GM12878 (cell line): ENCODE measurements at regions not wholly inside any gene's neighbourhood (a gene's known extent, or its start where the extent isn't known, plus 50 kb on each side); places are given as distances from the start of the nearest gene placed in this dataset.

Source experiments
- ATAC-seq: fragments of 200-7000 bp; cut with Tn5 transposase; 3 replicates; pipeline ENCODE4 v1.9.1; 2020; ENCODE audit warnings: mild to moderate bottlenecking, moderate library complexity
- BruUV-seq: library from RNA; stranded (reverse); fragments of 400-500 nt; replicated peaks from 2 replicates; lab custom pipeline; 2021; lab: Mats Ljungman, UMichigan
- CTCF ChIA-PET: fragments of 300-600 bp; sonication (Branson Sonifier 250); formaldehyde crosslinking; extraction: SDS; loops from one replicate; lab custom pipeline; 2021; ENCODE audit warnings: inconsistent platforms; lab: Yijun Ruan, JAX
- POLR2A ChIA-PET: fragments of 350-600 bp; formaldehyde crosslinking; extraction: SDS; loops from one replicate; lab custom pipeline; 2021; ENCODE audit warnings: inconsistent platforms; lab: Charles Lee
- RAD21 ChIA-PET: fragments of 300-600 bp; sonication (Branson Sonifier 250); formaldehyde crosslinking; loops from one replicate; lab custom pipeline; 2023; ENCODE audit warnings: antibody characterized with exemption; ENCODE audit not compliant: unreplicated experiment; lab: Charles Lee
- SMC1A ChIA-PET: fragments of 300-600 bp; sonication (Branson Sonifier 250); formaldehyde crosslinking; loops from one replicate; lab custom pipeline; 2023; ENCODE audit not compliant: unreplicated experiment, uncharacterized antibody; lab: Charles Lee
- DNase-seq: peaks from one replicate; pipeline ENCODE4 v3.0.0-alpha.2; 2011; ENCODE audit warnings: low read depth, low spot score
- FAIRE-seq: peaks from 3 replicates; lab custom pipeline; 2011; peaks lifted over from hg19 to GRCh38; lab: Jason Lieb, UNC
- H2AFZ ChIP-seq: 2 replicates; pipeline ENCODE4 v1.6.0; 2011; ENCODE audit warnings: low read depth, low read length, control low read depth; ENCODE audit not compliant: control insufficient read depth
- H3K27ac ChIP-seq: 2 replicates; pipeline ENCODE4 v1.5.1; 2011; ENCODE audit warnings: control low read depth; ENCODE audit not compliant: control insufficient read depth, insufficient read depth
- H3K27me3 ChIP-seq, 2 experiments: replicated peaks in 1 of 2; 2 replicates each; pipeline versions ENCODE4 v1.6.0 to v1.6.1; 2011; ENCODE audit warnings: low read length in 1 of 2; ENCODE audit not compliant: control insufficient read depth in 2 of 2, insufficient read depth in 2 of 2
- H3K36me3 ChIP-seq, 2 experiments: 2 replicates each; pipeline ENCODE4 v1.5.1; 2011; ENCODE audit warnings: low read length in 1 of 2; ENCODE audit not compliant: control insufficient read depth in 2 of 2, insufficient read depth in 2 of 2
- H3K4me1 ChIP-seq: 2 replicates; pipeline ENCODE4 v1.6.1; 2011; ENCODE audit warnings: mild to moderate bottlenecking, low read length, moderate library complexity, mixed read lengths; ENCODE audit not compliant: control insufficient read depth, insufficient read depth
- H3K4me2 ChIP-seq: 2 replicates; pipeline ENCODE4 v1.6.0; 2011; ENCODE audit warnings: control low read depth; ENCODE audit not compliant: control insufficient read depth, insufficient read depth
- H3K4me3 ChIP-seq: fragments of 200-600 bp; sonication (generic); 2 replicates; pipeline ENCODE4 v1.5.1; 2016
- H3K79me2 ChIP-seq: 2 replicates; pipeline ENCODE4 v1.6.0; 2011; ENCODE audit warnings: low read length; ENCODE audit not compliant: control insufficient read depth, insufficient read depth
- H3K9ac ChIP-seq: 2 replicates; pipeline ENCODE4 v1.8.0; 2011; ENCODE audit warnings: low read length, control low read depth, mixed read lengths; ENCODE audit not compliant: control insufficient read depth, insufficient read depth
- H3K9me3 ChIP-seq: replicated peaks from 3 replicates; pipeline ENCODE4 v1.5.1; 2011; ENCODE audit warnings: mild to moderate bottlenecking, low read length; ENCODE audit not compliant: control insufficient read depth, insufficient read depth
- H4K20me1 ChIP-seq: 2 replicates; pipeline ENCODE4 v1.6.0; 2011; ENCODE audit not compliant: control insufficient read depth, insufficient read depth
- CBX5 ChIP-seq: sonication (generic); IDR thresholded peaks from 2 replicates; pipeline ENCODE4 v1.6.1; 2016; ENCODE audit warnings: low read depth, moderate library complexity, mild to moderate bottlenecking, inconsistent platforms
- CHD4 ChIP-seq: fragments of 200-600 bp; sonication (generic); IDR thresholded peaks from 2 replicates; pipeline ENCODE4 v1.6.1; 2016; ENCODE audit warnings: mild to moderate bottlenecking
- CREB1 ChIP-seq: IDR thresholded peaks from 2 replicates; pipeline ENCODE4 v1.6.1; 2012; ENCODE audit warnings: low read depth, mild to moderate bottlenecking, inconsistent platforms
- CREM ChIP-seq: IDR thresholded peaks from 2 replicates; pipeline ENCODE4 v1.6.1; 2014; ENCODE audit warnings: antibody characterized with exemption, low read depth
- EED ChIP-seq: sonication (generic); IDR thresholded peaks from 2 replicates; pipeline ENCODE4 v1.6.1; 2016; ENCODE audit warnings: antibody characterized with exemption, low read depth
- EP300 ChIP-seq, 2 experiments: fragments of 150-350 bp in 1 of 2; IDR thresholded peaks; 2 replicates each; pipeline ENCODE4 v1.6.1; 2011 to 2012; ENCODE audit warnings: low read depth in 2 of 2, low read length in 2 of 2, borderline replicate concordance in 1 of 2, improper control_type of control experiment in 1 of 2, inconsistent platforms in 1 of 2; ENCODE audit not compliant: control insufficient read depth in 1 of 2
- NFYA ChIP-seq: IDR thresholded peaks from 2 replicates; pipeline ENCODE4 v1.6.1; 2011; ENCODE audit warnings: low read depth, mild to moderate bottlenecking, low read length, improper control_type of control experiment, borderline replicate concordance
- PAX5 ChIP-seq: IDR thresholded peaks from 2 replicates; pipeline ENCODE4 v1.6.1; 2011; ENCODE audit warnings: low read depth, low read length, borderline replicate concordance
- RB1 ChIP-seq: fragments of 450-650 bp; formaldehyde crosslinking; IDR thresholded peaks from 2 replicates; pipeline ENCODE4 v1.6.1; 2017; ENCODE audit warnings: mild to moderate bottlenecking, borderline replicate concordance
- SMARCA5 ChIP-seq: fragments of 450-650 bp; IDR thresholded peaks from 2 replicates; pipeline ENCODE4 v1.6.1; 2017; ENCODE audit warnings: mild to moderate bottlenecking
- STAT3 ChIP-seq: IDR thresholded peaks from 2 replicates; pipeline ENCODE4 v1.6.1; 2011; ENCODE audit warnings: low read depth, low read length, improper control_type of control experiment
- TCF7 ChIP-seq: IDR thresholded peaks from 2 replicates; pipeline ENCODE4 v1.6.1; 2014; ENCODE audit warnings: antibody characterized with exemption, borderline replicate concordance
- YY1 ChIP-seq: IDR thresholded peaks from 2 replicates; pipeline ENCODE4 v1.6.1; 2011; ENCODE audit warnings: low read depth, mild to moderate bottlenecking, low read length
- WGBS: methylation state at CpG from one replicate; pipeline ENCODE4 v1.1.6; 2016; ENCODE audit warnings: low lambda C conversion rate; ENCODE audit not compliant: insufficient replicate concordance, insufficient coverage; ENCODE audit errors: missing lambda C conversion rate; 5-methylcytosine and 5-hydroxymethylcytosine counted together
- in situ Hi-C: fragments of 300-500 bp; cut with MboI; formaldehyde crosslinking; loops from 9 replicates; pipeline ENCODE4 v1.14.3; 2018; ENCODE audit warnings: mixed read lengths
- intact Hi-C: fragments of 100-400 bp; cut with micrococcal nuclease; formaldehyde crosslinking; loops from one replicate; pipeline ENCODE4 v1.14.2; 2022; ENCODE audit not compliant: unreplicated experiment
- TF ChIP-seq, protein P1 (sequence below): fragments of 450-650 bp; IDR thresholded peaks from 2 replicates; pipeline ENCODE4 v1.6.1; 2017; ENCODE audit warnings: mild to moderate bottlenecking, low read depth, inconsistent platforms; ENCODE audit not compliant: poor library complexity, severe bottlenecking
- TF ChIP-seq, protein P2 (sequence below): fragments of 450-650 bp; IDR thresholded peaks from 2 replicates; pipeline ENCODE4 v1.6.1; 2017; ENCODE audit warnings: low read depth, mild to moderate bottlenecking, moderate library complexity

DNA sequence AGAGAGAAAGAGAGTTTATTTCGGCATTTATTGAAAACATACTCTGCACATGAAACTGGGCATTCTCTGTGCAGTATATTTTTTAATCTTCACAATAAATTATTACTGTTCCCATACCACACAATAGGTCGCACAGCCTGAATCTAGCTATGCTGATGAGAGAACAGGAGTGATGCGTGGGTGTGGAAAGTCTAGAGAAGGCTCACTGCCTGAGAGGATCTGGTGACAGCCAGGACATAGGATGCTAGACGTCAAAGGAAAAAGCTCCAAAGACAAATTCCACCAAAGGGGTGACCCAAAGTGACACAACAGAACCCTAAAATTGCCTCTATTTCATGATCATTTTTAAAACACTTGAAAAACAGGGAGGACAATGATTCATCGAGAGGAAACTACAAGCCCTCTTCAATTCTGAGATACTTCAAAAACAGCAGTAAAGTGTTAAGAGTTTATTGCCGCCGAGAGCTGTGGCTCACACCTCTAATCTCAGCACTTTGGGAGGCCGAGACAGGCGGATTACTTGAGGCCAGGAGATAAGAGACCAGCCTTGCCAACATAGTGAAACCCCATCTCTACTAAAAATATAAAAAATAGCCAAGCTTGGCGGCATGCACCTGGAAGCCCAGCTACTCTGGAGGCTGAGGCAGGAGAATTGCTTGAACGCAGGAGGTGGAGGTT lies 189.6 kb upstream of the NBEA start:
- Histone ChIP-seq H3K9me3 (no peaks in the 10 kb centered on the region; the same call in 2 of the 3 replicates), H3K4me3 (no peak overlapping the region), H2AFZ (no peak overlapping the region), H3K4me2 (no peak overlapping the region), H3K4me1 (no peaks in the 10 kb centered on the region), H4K20me1 (no peaks in the 10 kb centered on the region), H3K9ac (no peak overlapping the region), H3K27me3 (no peaks in the 10 kb centered on the region), H3K79me2 (no peaks in the 10 kb centered on the region), H3K36me3 (no peaks in the 10 kb centered on the region), H3K27ac (no peak overlapping the region)
- ChIA-PET RAD21 (no interaction called here), CTCF (interaction anchor here (0.6 kb wide), 1 partner anchor 70 kb away, joined by 4 read pairs; no protein-coding TSS in a partner anchor), POLR2A (no interaction called here), SMC1A (interaction anchor here (1.1 to 1.5 kb wide), 3 partner anchors 8 to 24 kb away, joined by 4 to 7 read pairs (median 6); no protein-coding TSS in a partner anchor)
- TF ChIP-seq SMARCA5 (no peak), YY1 (no peak), TCF7 (no peak)
- in situ Hi-C loops (no loop called here), intact Hi-C loops (no loop called here)
- FAIRE-seq (no peak), DNase-seq (no peak), ATAC-seq (no peak)
- WGBS, result 29% methylated on average over 11 of the region's 11 CpGs
- BruUV-seq, result no TSS peak

DNA sequence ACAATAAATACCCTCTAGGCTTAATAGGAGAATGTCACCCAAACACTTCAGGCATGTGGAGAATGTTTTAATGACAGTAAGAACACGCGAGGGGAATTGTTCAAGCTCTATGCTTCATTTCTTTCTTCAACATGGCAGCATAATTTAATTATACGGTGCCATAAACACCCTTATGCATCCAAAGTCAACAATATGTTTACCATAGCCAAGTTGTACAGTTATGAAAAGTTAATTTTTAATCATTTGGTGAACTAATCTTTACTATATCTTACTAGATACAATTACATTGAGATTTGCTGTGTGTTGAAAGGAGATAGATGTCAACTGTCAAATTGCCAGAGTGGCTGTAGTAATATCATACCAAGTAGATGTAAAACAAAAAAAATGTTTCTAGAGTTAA lies 185.9 kb upstream of the NBEA start:
- ChIA-PET CTCF (no interaction called here), POLR2A (no interaction called here), RAD21 (no interaction called here), SMC1A (interaction anchor here (0.7 kb wide), 1 partner anchor 10 kb away, joined by 4 read pairs; no protein-coding TSS in a partner anchor)
- FAIRE-seq, result no peak
- no peaks in the 10 kb centered on the region for H3K36me3 ChIP-seq
- intact Hi-C loops, result no loop called here
- ATAC-seq, result no peak
- no peaks in the 10 kb centered on the region for H3K4me1 ChIP-seq
- in situ Hi-C loops, result no loop called here
- DNase-seq, result no peak
- H3K79me2 ChIP-seq, result no peaks in the 10 kb centered on the region
- no peaks in the 10 kb centered on the region for H3K27me3 ChIP-seq
- no peak overlapping the region for H2AFZ ChIP-seq
- no peaks in the 10 kb centered on the region; the same call in 2 of the 3 replicates for H3K9me3 ChIP-seq
- no peak overlapping the region for H3K9ac ChIP-seq
- no TSS peak for BruUV-seq
- H3K4me3 ChIP-seq, result no peak overlapping the region
- no peak overlapping the region for H3K4me2 ChIP-seq
- 38% methylated on average over 3 of the region's 3 CpGs for WGBS
- no peaks in the 10 kb centered on the region for H4K20me1 ChIP-seq
- H3K27ac ChIP-seq, result no peak overlapping the region
- TF ChIP-seq EP300 (IDR thresholded peaks at IDR 0.05; ENCODE audit: borderline replicate concordance in 1 of 2, control insufficient read depth in 1 of 2, low read depth in 2 of 2, low read length in 2 of 2) (no peak), CREB1 (no peak), CHD4 (no peak), PAX5 (no peak), CREM (no peak), STAT3 (no peak), CBX5 (no peak), TCF7 (no peak), RB1 (no peak), EED (no peak), NFYA (no peak)
- TF ChIP-seq, protein P1, sequence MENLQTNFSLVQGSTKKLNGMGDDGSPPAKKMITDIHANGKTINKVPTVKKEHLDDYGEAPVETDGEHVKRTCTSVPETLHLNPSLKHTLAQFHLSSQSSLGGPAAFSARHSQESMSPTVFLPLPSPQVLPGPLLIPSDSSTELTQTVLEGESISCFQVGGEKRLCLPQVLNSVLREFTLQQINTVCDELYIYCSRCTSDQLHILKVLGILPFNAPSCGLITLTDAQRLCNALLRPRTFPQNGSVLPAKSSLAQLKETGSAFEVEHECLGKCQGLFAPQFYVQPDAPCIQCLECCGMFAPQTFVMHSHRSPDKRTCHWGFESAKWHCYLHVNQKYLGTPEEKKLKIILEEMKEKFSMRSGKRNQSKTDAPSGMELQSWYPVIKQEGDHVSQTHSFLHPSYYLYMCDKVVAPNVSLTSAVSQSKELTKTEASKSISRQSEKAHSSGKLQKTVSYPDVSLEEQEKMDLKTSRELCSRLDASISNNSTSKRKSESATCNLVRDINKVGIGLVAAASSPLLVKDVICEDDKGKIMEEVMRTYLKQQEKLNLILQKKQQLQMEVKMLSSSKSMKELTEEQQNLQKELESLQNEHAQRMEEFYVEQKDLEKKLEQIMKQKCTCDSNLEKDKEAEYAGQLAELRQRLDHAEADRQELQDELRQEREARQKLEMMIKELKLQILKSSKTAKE, result no peak
- TF ChIP-seq, protein P2, sequence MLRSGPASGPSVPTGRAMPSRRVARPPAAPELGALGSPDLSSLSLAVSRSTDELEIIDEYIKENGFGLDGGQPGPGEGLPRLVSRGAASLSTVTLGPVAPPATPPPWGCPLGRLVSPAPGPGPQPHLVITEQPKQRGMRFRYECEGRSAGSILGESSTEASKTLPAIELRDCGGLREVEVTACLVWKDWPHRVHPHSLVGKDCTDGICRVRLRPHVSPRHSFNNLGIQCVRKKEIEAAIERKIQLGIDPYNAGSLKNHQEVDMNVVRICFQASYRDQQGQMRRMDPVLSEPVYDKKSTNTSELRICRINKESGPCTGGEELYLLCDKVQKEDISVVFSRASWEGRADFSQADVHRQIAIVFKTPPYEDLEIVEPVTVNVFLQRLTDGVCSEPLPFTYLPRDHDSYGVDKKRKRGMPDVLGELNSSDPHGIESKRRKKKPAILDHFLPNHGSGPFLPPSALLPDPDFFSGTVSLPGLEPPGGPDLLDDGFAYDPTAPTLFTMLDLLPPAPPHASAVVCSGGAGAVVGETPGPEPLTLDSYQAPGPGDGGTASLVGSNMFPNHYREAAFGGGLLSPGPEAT, result no peak
